HEK293 (cell line): ENCODE measurements at regions not wholly inside any gene's neighbourhood (a gene's known extent, or its start where the extent isn't known, plus 50 kb on each side); places are given as distances from the start of the nearest gene placed in this dataset.

Source experiments
- CTCF ChIA-PET: fragments of 350-600 bp; formaldehyde crosslinking; extraction: SDS; loops from one replicate; lab custom pipeline; 2021; ENCODE audit warnings: antibody characterized with exemption; lab: Yijun Ruan, JAX
- POLR2A ChIA-PET: fragments of 300-600 bp; formaldehyde crosslinking; extraction: SDS; loops from one replicate; lab custom pipeline; 2020; ENCODE audit warnings: antibody characterized with exemption, inconsistent platforms; lab: Yijun Ruan, JAX
- H3K27ac ChIP-seq: fragments of 200-500 bp; sonication (Bioruptor generic); 2 replicates; pipeline ENCODE4 v1.5.1; 2014; ENCODE audit warnings: low read depth, low read length, control low read depth, inconsistent platforms; ENCODE audit errors: extremely low read depth
- H3K36me3 ChIP-seq, 2 experiments: fragments of 200-500 bp in 1 of 2; sonication (Bioruptor generic) in 1 of 2; 1 replicate in 1 of 2; 2 replicates in 1 of 2; pipeline ENCODE4 v1.5.1; 2014 to 2017; ENCODE audit warnings: inconsistent platforms in 2 of 2, low read length in 2 of 2; ENCODE audit not compliant: control insufficient read depth in 2 of 2, insufficient read depth in 1 of 2
- H3K4me1 ChIP-seq: fragments of 200-500 bp; sonication (Bioruptor generic); 2 replicates; pipeline ENCODE4 v1.5.1; 2014; ENCODE audit warnings: mild to moderate bottlenecking, low read length, inconsistent platforms; ENCODE audit not compliant: control insufficient read depth, insufficient read depth
- H3K4me3 ChIP-seq: 2 replicates; pipeline ENCODE4 v1.5.1; 2011; ENCODE audit warnings: low read depth, mild to moderate bottlenecking, control low read depth, low read length, moderate library complexity
- H3K9me3 ChIP-seq: fragments of 200-500 bp; sonication (Bioruptor generic); 2 replicates; pipeline ENCODE4 v1.5.1; 2014; ENCODE audit warnings: low read depth, low read length, inconsistent platforms; ENCODE audit not compliant: control insufficient read depth, insufficient read depth
- KLF9 ChIP-seq: fragments of 450-650 bp; formaldehyde crosslinking; IDR thresholded peaks from 2 replicates; pipeline ENCODE4 v1.5.1; 2016; ENCODE audit warnings: missing biosample characterization, missing genetic modification characterization, low read depth
- OSR2 ChIP-seq: fragments of 450-650 bp; formaldehyde crosslinking; IDR thresholded peaks from 2 replicates; pipeline ENCODE4 v1.5.1; 2016; ENCODE audit warnings: missing biosample characterization, missing genetic modification characterization
- PATZ1 ChIP-seq: fragments of 450-650 bp; formaldehyde crosslinking; IDR thresholded peaks from 2 replicates; pipeline ENCODE4 v1.5.1; 2016; ENCODE audit warnings: missing biosample characterization, missing genetic modification characterization
- PRDM6 ChIP-seq: fragments of 450-650 bp; formaldehyde crosslinking; IDR thresholded peaks from 2 replicates; pipeline ENCODE4 v1.5.1; 2017; ENCODE audit warnings: missing biosample characterization, missing genetic modification characterization
- RBAK ChIP-seq: fragments of 450-650 bp; formaldehyde crosslinking; IDR thresholded peaks from 2 replicates; pipeline ENCODE4 v1.5.1; 2016; ENCODE audit warnings: missing biosample characterization, missing genetic modification characterization
- REPIN1 ChIP-seq: fragments of 450-650 bp; formaldehyde crosslinking; IDR thresholded peaks from 2 replicates; pipeline ENCODE4 v1.5.1; 2017; ENCODE audit warnings: missing biosample characterization, missing genetic modification characterization, low read depth
- ZBTB6 ChIP-seq: fragments of 450-650 bp; formaldehyde crosslinking; IDR thresholded peaks from 2 replicates; pipeline ENCODE4 v1.5.1; 2017; ENCODE audit warnings: missing biosample characterization, missing genetic modification characterization
- ZFP37 ChIP-seq: fragments of 450-650 bp; formaldehyde crosslinking; IDR thresholded peaks from 2 replicates; pipeline ENCODE4 v1.5.1; 2016; ENCODE audit warnings: missing biosample characterization, missing genetic modification characterization
- ZNF16 ChIP-seq: fragments of 450-650 bp; formaldehyde crosslinking; IDR thresholded peaks from 2 replicates; pipeline ENCODE4 v1.5.1; 2016; ENCODE audit warnings: low read depth, missing biosample characterization, missing genetic modification characterization
- ZNF174 ChIP-seq: fragments of 450-650 bp; formaldehyde crosslinking; IDR thresholded peaks from 2 replicates; pipeline ENCODE4 v1.5.0; 2017; ENCODE audit warnings: missing biosample characterization, mild to moderate bottlenecking, missing genetic modification characterization
- ZNF184 ChIP-seq: fragments of 450-650 bp; IDR thresholded peaks from 2 replicates; pipeline ENCODE4 v1.5.1; 2018; ENCODE audit warnings: missing biosample characterization, mild to moderate bottlenecking, missing genetic modification characterization
- ZNF19 ChIP-seq: fragments of 450-650 bp; formaldehyde crosslinking; IDR thresholded peaks from 2 replicates; pipeline ENCODE4; 2016; ENCODE audit warnings: missing biosample characterization, missing genetic modification characterization, low read depth
- ZNF211 ChIP-seq: fragments of 450-650 bp; formaldehyde crosslinking; IDR thresholded peaks from 2 replicates; pipeline ENCODE4 v1.5.1; 2016; ENCODE audit warnings: low read depth, missing biosample characterization, missing genetic modification characterization
- ZNF341 ChIP-seq: fragments of 450-650 bp; formaldehyde crosslinking; IDR thresholded peaks from 2 replicates; pipeline ENCODE4; 2016; ENCODE audit warnings: low read depth, missing biosample characterization, missing genetic modification characterization
- ZNF354C ChIP-seq: fragments of 450-650 bp; formaldehyde crosslinking; IDR thresholded peaks from 2 replicates; pipeline ENCODE4 v1.5.1; 2016; ENCODE audit warnings: missing biosample characterization, missing genetic modification characterization, low read depth, borderline replicate concordance
- ZNF558 ChIP-seq: fragments of 450-650 bp; formaldehyde crosslinking; IDR thresholded peaks from 2 replicates; pipeline ENCODE4 v1.5.1; 2016; ENCODE audit warnings: missing biosample characterization, missing genetic modification characterization
- ZNF560 ChIP-seq: fragments of 450-650 bp; formaldehyde crosslinking; IDR thresholded peaks from 2 replicates; pipeline ENCODE4 v1.5.1; 2017; ENCODE audit warnings: missing biosample characterization, missing genetic modification characterization, borderline replicate concordance
- ZNF621 ChIP-seq: fragments of 450-650 bp; formaldehyde crosslinking; IDR thresholded peaks from 2 replicates; pipeline ENCODE4 v1.5.1; 2017; ENCODE audit warnings: missing biosample characterization, missing genetic modification characterization
- ZNF624 ChIP-seq: fragments of 450-650 bp; formaldehyde crosslinking; IDR thresholded peaks from 2 replicates; pipeline ENCODE4 v1.5.1; 2017; ENCODE audit warnings: missing biosample characterization, missing genetic modification characterization
- ZNF664 ChIP-seq: fragments of 450-650 bp; formaldehyde crosslinking; IDR thresholded peaks from 2 replicates; pipeline ENCODE4 v1.5.1; 2016; ENCODE audit warnings: missing biosample characterization, missing genetic modification characterization
- ZNF747 ChIP-seq: fragments of 450-650 bp; formaldehyde crosslinking; IDR thresholded peaks from 2 replicates; pipeline ENCODE4 v1.5.1; 2016; ENCODE audit warnings: missing biosample characterization, missing genetic modification characterization
- ZNF791 ChIP-seq: fragments of 450-650 bp; formaldehyde crosslinking; IDR thresholded peaks from 2 replicates; pipeline ENCODE4 v1.5.1; 2016; ENCODE audit warnings: missing biosample characterization, missing genetic modification characterization
- ZNF792 ChIP-seq: fragments of 450-650 bp; formaldehyde crosslinking; IDR thresholded peaks from 2 replicates; pipeline ENCODE4 v1.5.1; 2016; ENCODE audit warnings: missing biosample characterization, missing genetic modification characterization

- ChIA-PET CTCF (interaction anchor here (0.8 kb wide), 1 partner anchor 517 kb away, joined by 3 read pairs; no protein-coding TSS in a partner anchor), POLR2A (no interaction called here)
- H3K27ac ChIP-seq = no peak overlapping the region
- no peaks in the 10 kb centered on the region for H3K9me3 ChIP-seq
- no peaks in the 10 kb centered on the region for H3K36me3 ChIP-seq
- H3K4me3 ChIP-seq = no peak overlapping the region
- no peaks in the 10 kb centered on the region for H3K4me1 ChIP-seq
- TF ChIP-seq ZNF174 (tag by site-specific recombination) (no peak), ZBTB6 (tag by site-specific recombination) (no peak), RBAK (no peak)
These were observed 217.1 kb upstream of the MVB12B start for GRCh38 chr9:126109575-126109974.

- no peaks in the 10 kb centered on the region for H3K4me1 ChIP-seq
- no peaks in the 10 kb centered on the region for H3K9me3 ChIP-seq
- H3K4me3 ChIP-seq = no peak overlapping the region
- no peak for TF ChIP-seq REPIN1 (tag by site-specific recombination)
- no peak for TF ChIP-seq ZNF791 (tag by site-specific recombination)
- no peak for TF ChIP-seq ZNF354C (tag by site-specific recombination)
- TF ChIP-seq ZNF184 (tag by site-specific recombination) = no peak
- no peak for TF ChIP-seq ZNF16
- H3K27ac ChIP-seq = no peak overlapping the region
- ChIA-PET POLR2A (no interaction called here), CTCF (no interaction called here)
- no peaks in the 10 kb centered on the region for H3K36me3 ChIP-seq
These were observed 215.1 kb upstream of the MVB12B start for GRCh38 chr9:126111556-126111955.

- H3K4me3 ChIP-seq = no peak overlapping the region
- no peaks in the 10 kb centered on the region for H3K4me1 ChIP-seq
- TF ChIP-seq ZNF621 (no peak), ZNF16 (no peak), ZNF211 (tag by site-specific recombination) (no peak), KLF9 (tag by site-specific recombination) (no peak), ZFP37 (tag by site-specific recombination) (no peak), ZNF664 (tag by site-specific recombination) (no peak), ZNF341 (no peak), PATZ1 (tag by site-specific recombination) (no peak), ZNF624 (no peak), ZNF558 (tag by site-specific recombination) (no peak), ZNF19 (no peak), OSR2 (tag by site-specific recombination) (no peak), ZNF560 (tag by site-specific recombination) (no peak), ZNF747 (tag by site-specific recombination) (no peak), PRDM6 (tag by site-specific recombination) (no peak), ZNF792 (no peak)
- CTCF ChIA-PET = interaction anchor here (0.8 kb wide), 1 partner anchor 387 kb away, joined by 3 read pairs; no protein-coding TSS in a partner anchor
- no peaks in the 10 kb centered on the region for H3K9me3 ChIP-seq
- H3K36me3 ChIP-seq = no peaks in the 10 kb centered on the region
- no peak overlapping the region for H3K27ac ChIP-seq
- POLR2A ChIA-PET = no interaction called here
These were observed 214.4 kb upstream of the MVB12B start for GRCh38 chr9:126112135-126112720.
